Activated CD8-positive, alpha-beta memory T cell treated with anti-CD3 and anti-CD28 coated beads, Interleukin-2, amount 10 ng/mL, durations not matched to agents 7 days and 5 days (primary cell): ENCODE measurements at regions not wholly inside any gene's neighbourhood (a gene's known extent, or its start where the extent isn't known, plus 50 kb on each side); places are given as distances from the start of the nearest gene placed in this dataset.
"Not testable (repeated sequence)": the region's sequence is repeated elsewhere in the genome, so short reads cannot be mapped to it uniquely, and the experiment has no call there.

Source experiments
- ATAC-seq: fragments of 150-1000 bp; cut with Tn5 transposase; one replicate; pipeline ENCODE4 v1.10.0; 2021; ENCODE audit warnings: moderate library complexity
- CTCF ChIA-PET: fragments of 350-600 bp; sonication (Branson Sonifier 250); formaldehyde crosslinking; loops from one replicate; lab custom pipeline; 2021; ENCODE audit warnings: antibody characterized with exemption; lab: Charles Lee
- DNase-seq: peaks from one replicate; pipeline ENCODE4 v3.0.0-alpha.2; 2020
- H3K27ac Mint-ChIP-seq: one replicate; pipeline ENCODE4 v1.8.0; 2021; ENCODE audit warnings: mild to moderate bottlenecking, mixed read lengths
- H3K27me3 Mint-ChIP-seq: one replicate; pipeline ENCODE4 v1.8.0; 2021; ENCODE audit warnings: mixed read lengths
- H3K36me3 Mint-ChIP-seq: one replicate; pipeline ENCODE4 v1.8.0; 2021; ENCODE audit warnings: mild to moderate bottlenecking, mixed read lengths
- H3K4me1 Mint-ChIP-seq: one replicate; pipeline ENCODE4 v1.8.0; 2021; ENCODE audit warnings: mixed read lengths
- H3K4me3 Mint-ChIP-seq: one replicate; pipeline ENCODE4 v1.8.0; 2021; ENCODE audit warnings: mild to moderate bottlenecking, moderate library complexity, mixed read lengths
- H3K9me3 Mint-ChIP-seq: one replicate; pipeline ENCODE4 v1.8.0; 2022; ENCODE audit warnings: low read depth, mixed read lengths

DNA sequence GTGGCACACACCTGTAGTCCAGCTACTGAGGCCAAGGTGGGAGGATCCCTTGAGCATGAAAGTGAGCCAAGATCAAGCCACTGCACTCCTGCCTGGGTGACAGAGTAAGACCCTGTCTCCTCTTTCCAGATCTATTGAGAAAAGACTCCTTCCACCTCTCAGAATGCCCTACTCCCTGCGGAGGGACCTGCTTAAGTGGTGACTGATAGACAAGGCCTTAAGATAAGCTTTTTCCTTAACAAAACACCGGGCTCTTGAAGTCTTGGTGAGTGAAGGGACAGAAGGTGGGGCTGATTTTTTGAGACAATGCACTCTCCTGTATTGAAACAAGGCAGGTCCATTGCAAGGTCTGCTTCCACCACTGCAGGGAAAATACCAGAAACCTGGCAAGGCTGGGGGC is 338.4 kb upstream of the FRG2C start:
- H3K36me3 Mint-ChIP-seq = no peaks in the 10 kb centered on the region
- CTCF ChIA-PET = no interaction called here
- no peaks in the 10 kb centered on the region for H3K27me3 Mint-ChIP-seq
- no peak for DNase-seq
- H3K4me3 Mint-ChIP-seq = no peak overlapping the region
- H3K9me3 Mint-ChIP-seq = no peaks in the 10 kb centered on the region
- no peaks in the 10 kb centered on the region for H3K4me1 Mint-ChIP-seq
- no peak for ATAC-seq
- no peak overlapping the region for H3K27ac Mint-ChIP-seq

DNA sequence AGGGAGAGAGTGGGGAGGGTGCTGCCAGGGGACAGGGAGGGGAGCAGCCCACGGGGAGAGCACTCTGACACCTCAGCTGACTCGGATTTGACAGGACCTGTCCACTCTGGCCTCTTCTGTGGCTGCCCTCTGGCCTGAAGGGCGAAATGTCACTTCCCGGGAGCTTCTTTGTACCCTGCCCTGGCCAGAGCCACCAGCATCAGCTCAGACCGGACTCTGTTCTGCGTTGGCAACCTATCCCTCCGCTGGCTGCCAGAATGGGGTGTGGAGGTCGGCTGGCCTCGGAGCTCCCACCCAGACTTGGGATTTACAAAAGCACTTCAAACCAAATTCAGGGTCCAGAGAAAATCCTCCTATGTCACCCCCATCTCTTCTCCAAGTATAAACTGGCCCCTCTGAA is 336.7 kb upstream of the FRG2C start:
- Mint-ChIP-seq H3K9me3 (no peaks in the 10 kb centered on the region), H3K4me1 (no peaks in the 10 kb centered on the region), H3K27me3 (no peaks in the 10 kb centered on the region), H3K36me3 (no peaks in the 10 kb centered on the region), H3K4me3 (no peak overlapping the region), H3K27ac (no peak overlapping the region)
- no peak for DNase-seq
- no peak for ATAC-seq
- CTCF ChIA-PET = no interaction called here

DNA sequence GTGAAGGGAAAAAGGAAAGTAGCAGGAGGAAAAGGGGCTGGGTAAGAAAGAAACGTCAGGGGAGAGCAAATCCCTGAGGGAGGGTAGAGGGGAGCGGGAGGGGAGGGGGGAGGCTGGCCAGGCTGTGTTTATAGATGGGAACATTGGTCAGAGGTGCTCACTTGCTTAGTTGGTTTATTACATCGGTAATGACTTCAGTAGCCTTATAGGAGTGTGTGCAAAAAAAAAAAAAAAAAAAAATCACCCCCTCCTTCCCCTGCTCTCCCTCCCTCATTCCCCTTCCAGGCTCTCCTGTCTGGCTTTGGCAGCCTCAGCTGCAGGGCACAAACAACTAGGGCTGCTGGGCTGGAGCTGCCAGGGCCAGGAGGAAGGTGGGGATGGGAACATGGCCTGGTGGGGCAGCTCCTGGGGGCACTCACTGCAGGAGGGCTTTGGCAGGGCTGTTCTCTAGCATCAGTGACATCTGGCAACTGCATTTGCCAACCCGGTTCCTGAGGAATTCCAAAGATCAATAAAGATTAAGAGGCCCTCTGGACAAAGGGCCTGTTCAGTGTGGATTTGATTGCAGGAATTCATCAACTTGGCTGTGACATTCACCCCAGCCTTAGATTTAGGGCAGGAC is 334.5 kb upstream of the FRG2C start:
- DNase-seq = no peak
- no peaks in the 10 kb centered on the region for H3K9me3 Mint-ChIP-seq
- no peak overlapping the region for H3K27ac Mint-ChIP-seq

DNA sequence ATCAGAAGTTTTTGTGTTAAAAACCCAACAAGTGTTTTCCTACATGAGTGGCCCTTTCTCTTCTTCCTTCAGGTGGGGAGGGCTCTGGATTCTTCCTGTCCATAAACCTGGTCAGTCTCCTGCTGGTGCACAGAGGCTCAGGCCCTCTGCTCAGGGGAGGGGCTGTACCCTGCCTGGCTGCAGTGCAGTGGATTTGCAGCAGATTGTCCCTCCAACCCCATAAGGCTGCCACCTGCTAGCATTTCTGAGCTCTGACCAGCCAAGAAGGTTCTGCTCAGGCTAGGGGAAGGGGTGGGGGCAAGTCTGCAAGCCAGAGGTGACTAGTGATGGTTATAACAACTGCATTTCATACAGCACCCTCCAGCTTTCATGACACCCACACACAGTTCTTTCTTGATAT is 333.7 kb upstream of the FRG2C start:
- H3K9me3 Mint-ChIP-seq, H3K4me3 Mint-ChIP-seq, H3K27me3 Mint-ChIP-seq, H3K27ac Mint-ChIP-seq, ATAC-seq, CTCF ChIA-PET, H3K36me3 Mint-ChIP-seq, H3K4me1 Mint-ChIP-seq, DNase-seq: not testable (repeated sequence)

More for the DNA sequence above, 334.5 kb upstream of the FRG2C start:
- Mint-ChIP-seq H3K4me1 (no peaks in the 10 kb centered on the region), H3K27me3 (no peaks in the 10 kb centered on the region), H3K36me3 (no peaks in the 10 kb centered on the region), H3K4me3 (no peak overlapping the region)
- CTCF ChIA-PET = no interaction called here
- ATAC-seq = no peak

DNA sequence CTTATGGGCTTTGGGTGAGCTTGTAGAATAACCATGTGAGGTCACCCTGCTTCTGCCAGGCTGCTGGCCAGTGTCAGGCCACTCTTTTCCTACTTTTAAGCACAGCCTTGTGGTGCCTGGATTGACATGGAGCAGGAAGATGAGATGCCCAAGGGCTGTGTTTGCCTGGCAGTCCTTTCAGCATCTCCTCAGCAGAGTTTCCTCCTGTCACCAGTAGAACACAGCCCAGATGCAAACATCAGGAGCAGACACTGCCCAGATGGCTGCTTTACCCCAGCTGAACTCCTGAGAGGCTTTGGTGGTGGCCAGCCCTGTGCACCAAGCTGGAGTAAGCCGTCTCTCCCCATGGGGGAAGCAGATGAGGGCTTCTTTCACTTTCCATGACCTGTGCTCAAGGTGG is 332.0 kb upstream of the FRG2C start:
- DNase-seq, ATAC-seq, H3K27me3 Mint-ChIP-seq, H3K4me3 Mint-ChIP-seq, H3K9me3 Mint-ChIP-seq, CTCF ChIA-PET, H3K4me1 Mint-ChIP-seq, H3K27ac Mint-ChIP-seq, H3K36me3 Mint-ChIP-seq: not testable (repeated sequence)

DNA sequence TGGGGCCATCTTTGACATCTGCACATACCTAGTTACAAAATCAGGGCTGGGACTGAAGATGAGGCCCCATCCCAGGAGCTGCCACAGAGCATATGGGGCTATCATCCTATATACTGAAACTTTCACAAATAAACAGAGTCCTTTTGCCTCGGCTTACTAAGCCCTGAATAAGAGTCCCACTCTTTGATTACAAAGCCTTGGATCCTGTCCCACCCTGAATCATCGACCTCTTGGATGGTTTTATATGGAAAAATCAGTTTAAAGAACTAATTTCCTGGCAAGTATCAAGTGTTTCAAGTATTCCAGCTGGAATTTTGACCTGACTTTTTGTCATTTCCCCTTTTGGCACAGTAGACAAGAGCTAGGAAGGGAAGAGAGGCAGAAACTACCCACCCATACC is 331.3 kb upstream of the FRG2C start:
- no peak overlapping the region for H3K4me3 Mint-ChIP-seq
- H3K36me3 Mint-ChIP-seq = no peaks in the 10 kb centered on the region
- no peaks in the 10 kb centered on the region for H3K27me3 Mint-ChIP-seq
- H3K4me1 Mint-ChIP-seq = no peaks in the 10 kb centered on the region
- ATAC-seq = no peak
- no peaks in the 10 kb centered on the region for H3K9me3 Mint-ChIP-seq
- no peak overlapping the region for H3K27ac Mint-ChIP-seq
- CTCF ChIA-PET = no interaction called here
- DNase-seq = no peak

DNA sequence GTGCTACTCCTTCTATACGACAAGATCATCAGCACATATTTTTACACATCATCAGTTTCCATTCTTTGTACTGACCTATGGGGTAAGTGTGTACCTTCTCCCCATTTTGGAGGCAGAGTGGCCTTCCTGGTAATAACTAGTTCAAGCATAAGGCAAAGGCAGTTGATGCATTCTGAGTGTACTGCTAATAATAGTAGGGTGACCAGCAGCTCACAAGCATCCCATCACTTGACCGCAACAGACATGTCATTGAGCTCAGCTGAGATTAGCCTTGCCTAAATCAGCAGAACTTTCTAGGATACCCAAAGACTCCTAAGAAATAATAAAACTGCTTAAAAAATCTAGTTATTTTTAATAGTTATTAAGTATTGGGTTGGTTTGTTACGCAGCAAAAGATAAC is 329.8 kb upstream of the FRG2C start:
- Mint-ChIP-seq H3K9me3 (no peaks in the 10 kb centered on the region), H3K36me3 (no peaks in the 10 kb centered on the region), H3K4me1 (no peaks in the 10 kb centered on the region), H3K4me3 (no peak overlapping the region), H3K27ac (no peak overlapping the region), H3K27me3 (no peaks in the 10 kb centered on the region)
- CTCF ChIA-PET = no interaction called here
- ATAC-seq (no peak), DNase-seq (no peak)

DNA sequence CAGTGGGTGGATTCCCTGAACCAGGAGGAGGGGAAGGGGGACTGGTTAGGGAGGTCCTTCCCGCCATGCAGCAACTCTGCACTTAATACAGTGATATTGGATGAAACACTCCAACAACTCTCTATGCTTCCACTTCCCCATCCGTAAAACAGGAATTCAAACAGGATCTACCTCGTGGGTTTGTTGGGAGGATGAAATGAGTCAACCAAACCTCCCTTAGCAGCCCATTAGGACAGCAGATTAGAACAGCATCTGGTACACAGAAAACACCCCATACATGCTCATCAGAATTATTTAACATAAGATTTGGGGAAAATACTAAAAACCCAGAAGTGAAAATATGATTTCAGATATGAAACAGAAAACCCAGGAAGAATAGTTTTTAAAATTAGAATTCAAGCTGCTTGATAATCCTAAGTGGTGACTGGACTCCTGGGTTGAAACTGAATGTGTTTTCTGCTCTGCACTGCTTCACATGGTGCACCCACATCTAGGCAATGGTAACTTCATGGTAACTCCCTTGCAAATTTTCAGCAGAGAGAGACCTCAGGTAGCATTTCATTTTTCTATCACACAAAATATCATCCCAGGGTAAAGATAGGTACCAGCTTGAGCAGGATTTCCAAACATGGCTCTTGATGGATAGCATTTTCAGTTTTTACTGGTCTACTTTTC is 326.8 kb upstream of the FRG2C start:
- H3K9me3 Mint-ChIP-seq = no peaks in the 10 kb centered on the region
- H3K27ac Mint-ChIP-seq = no peak overlapping the region
- no peaks in the 10 kb centered on the region for H3K36me3 Mint-ChIP-seq
- H3K4me3 Mint-ChIP-seq = no peak overlapping the region
- no peak for ATAC-seq
- no peak for DNase-seq
- no peaks in the 10 kb centered on the region for H3K27me3 Mint-ChIP-seq
- no peaks in the 10 kb centered on the region for H3K4me1 Mint-ChIP-seq
- CTCF ChIA-PET = no interaction called here

DNA sequence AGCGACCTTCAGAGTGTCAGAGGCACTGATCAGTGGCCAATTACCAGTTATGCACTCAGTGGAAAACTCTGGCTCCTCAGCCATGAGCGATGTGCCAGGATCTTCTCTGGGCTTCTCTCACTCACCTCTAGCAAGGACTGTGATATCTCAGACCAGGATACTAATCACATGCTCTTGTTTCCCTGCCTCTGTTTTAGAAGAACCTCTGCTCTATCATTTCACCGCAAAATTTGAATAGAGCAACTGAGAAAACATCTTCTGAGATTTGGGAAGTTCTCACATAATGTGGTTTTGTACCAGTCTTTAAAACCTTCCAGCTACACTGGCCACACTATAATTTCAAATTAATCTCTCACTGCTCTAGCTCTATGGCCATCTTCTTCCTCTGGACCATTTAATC is 325.8 kb upstream of the FRG2C start:
- H3K9me3 Mint-ChIP-seq = no peaks in the 10 kb centered on the region
- H3K36me3 Mint-ChIP-seq = no peaks in the 10 kb centered on the region
- H3K4me3 Mint-ChIP-seq = no peak overlapping the region
- ATAC-seq (no peak), DNase-seq (no peak)
- CTCF ChIA-PET = no interaction called here
- no peak overlapping the region for H3K27ac Mint-ChIP-seq
- H3K27me3 Mint-ChIP-seq = no peaks in the 10 kb centered on the region
- H3K4me1 Mint-ChIP-seq = no peaks in the 10 kb centered on the region

DNA sequence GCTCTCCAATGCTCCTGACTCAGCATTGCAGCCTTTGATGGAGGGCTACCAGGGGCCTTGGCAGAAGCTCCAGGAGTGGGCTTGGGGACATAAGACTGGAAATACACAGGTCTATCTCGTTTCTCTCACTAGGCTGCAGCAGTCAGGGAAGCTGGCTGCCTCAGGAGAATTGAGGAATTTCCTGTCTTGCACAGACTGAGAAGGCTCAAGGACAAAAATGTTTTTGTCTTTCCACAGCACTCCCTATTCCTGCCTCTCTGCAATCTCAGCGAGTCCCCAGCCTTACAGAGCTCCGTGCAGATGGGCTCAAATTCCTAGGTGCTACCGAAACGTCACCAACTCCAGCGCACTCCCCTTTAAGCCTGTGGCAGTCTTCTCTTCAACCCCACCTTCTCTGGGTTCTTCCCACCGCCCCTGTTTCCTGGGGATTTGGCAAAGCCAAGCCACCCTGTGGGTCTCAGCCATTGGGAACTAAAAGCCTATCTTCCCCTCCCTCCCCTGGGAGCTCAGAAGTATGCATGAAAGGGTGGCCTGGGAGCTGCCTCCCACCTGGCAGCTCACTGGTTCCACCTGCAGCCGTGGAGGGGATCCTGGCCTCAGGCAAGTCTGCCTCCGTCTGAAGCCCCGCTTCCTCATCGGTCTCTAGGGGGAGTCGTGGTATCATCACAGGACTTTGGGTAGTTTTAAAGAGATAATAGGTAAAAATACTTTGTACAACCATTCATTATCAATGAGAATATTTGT is 322.6 kb upstream of the FRG2C start:
- Mint-ChIP-seq H3K4me1 (no peaks in the 10 kb centered on the region), H3K4me3 (no peak overlapping the region), H3K27me3 (no peaks in the 10 kb centered on the region), H3K36me3 (no peaks in the 10 kb centered on the region), H3K27ac (no peak overlapping the region), H3K9me3 (no peaks in the 10 kb centered on the region)
- ATAC-seq = no peak
- no peak for DNase-seq
- CTCF ChIA-PET = no interaction called here

DNA sequence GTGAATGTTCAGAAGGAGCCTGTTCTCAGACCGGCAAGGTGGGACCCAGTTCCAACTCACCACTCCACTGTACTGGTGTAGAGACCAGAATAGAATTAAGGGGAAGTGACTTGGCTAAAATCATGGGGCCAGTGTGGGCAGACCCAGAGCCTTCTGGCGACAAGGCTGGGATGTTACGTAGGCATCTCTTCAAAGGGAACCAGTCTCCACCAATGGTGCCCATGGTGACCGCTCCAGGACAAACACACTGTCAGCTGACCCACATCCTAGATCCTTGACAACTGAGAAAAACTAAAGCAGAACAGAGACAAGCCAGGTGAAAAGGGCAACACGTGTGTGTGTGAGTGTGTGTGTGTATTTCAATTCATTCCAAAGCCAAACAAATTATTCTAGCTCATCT is 321.7 kb upstream of the FRG2C start:
- DNase-seq = no peak
- CTCF ChIA-PET = no interaction called here
- Mint-ChIP-seq H3K27me3 (no peaks in the 10 kb centered on the region), H3K4me3 (no peak overlapping the region), H3K4me1 (no peaks in the 10 kb centered on the region), H3K27ac (no peak overlapping the region), H3K36me3 (no peaks in the 10 kb centered on the region), H3K9me3 (no peaks in the 10 kb centered on the region)
- ATAC-seq = no peak

DNA sequence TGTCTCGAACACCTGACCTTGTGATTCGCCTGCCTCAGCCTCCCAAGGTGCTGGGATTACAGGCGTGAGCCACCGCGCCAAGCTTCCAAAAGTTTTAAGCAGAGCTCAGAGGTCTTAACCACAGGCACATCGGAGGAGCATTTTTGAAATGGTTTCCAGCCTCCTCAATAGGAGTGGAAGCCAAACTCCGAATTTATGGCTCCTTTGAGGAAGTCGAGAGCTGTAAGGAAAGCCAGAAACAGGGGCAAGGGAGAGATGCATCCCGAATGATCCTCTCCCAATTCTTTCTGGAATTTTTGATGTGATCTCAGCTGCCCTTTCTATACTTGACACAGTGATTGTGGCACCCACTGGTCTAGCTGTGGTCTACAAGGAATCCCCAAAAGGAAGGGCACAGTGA is 313.6 kb upstream of the FRG2C start:
- ATAC-seq, H3K27ac Mint-ChIP-seq, H3K9me3 Mint-ChIP-seq, DNase-seq, CTCF ChIA-PET, H3K27me3 Mint-ChIP-seq, H3K4me1 Mint-ChIP-seq, H3K36me3 Mint-ChIP-seq, H3K4me3 Mint-ChIP-seq: not testable (repeated sequence)

DNA sequence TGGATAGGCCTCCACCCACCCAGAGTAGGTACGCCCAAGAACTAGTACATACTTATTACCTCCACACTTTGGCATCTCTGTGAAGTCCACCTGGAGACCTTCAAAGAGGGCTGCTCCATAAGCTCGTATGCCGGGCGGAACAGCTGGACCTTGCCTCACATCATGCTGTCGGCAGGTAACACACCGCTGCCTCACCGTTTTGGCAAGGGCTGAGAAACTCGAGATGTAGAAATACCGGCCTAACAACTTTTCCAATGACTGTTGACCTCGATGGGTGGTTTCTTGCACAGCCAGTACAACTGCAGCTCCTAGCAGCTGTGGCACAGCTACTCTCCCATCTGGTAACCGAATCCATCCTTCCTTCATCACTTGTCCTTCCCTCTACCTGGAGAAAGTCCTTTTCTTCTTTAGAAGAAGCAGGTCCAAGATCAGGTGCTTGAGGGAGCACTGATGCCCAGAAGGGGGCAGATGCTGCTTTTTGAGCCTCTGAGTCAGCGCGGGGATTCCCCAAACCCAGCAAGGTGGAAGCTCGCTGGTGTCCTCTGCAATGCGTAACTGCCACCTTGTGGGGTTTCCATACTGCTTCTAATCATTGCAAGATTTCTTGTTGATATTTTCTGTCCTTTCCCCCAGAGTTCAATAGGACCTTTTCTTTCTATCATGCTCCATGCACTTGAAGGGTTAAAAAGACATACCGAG is 301.9 kb upstream of the FRG2C start:
- ATAC-seq, H3K4me3 Mint-ChIP-seq, H3K27me3 Mint-ChIP-seq, CTCF ChIA-PET, H3K9me3 Mint-ChIP-seq, H3K4me1 Mint-ChIP-seq, H3K27ac Mint-ChIP-seq, H3K36me3 Mint-ChIP-seq: not testable (repeated sequence)
- peak; percentile 65 for DNase-seq

DNA sequence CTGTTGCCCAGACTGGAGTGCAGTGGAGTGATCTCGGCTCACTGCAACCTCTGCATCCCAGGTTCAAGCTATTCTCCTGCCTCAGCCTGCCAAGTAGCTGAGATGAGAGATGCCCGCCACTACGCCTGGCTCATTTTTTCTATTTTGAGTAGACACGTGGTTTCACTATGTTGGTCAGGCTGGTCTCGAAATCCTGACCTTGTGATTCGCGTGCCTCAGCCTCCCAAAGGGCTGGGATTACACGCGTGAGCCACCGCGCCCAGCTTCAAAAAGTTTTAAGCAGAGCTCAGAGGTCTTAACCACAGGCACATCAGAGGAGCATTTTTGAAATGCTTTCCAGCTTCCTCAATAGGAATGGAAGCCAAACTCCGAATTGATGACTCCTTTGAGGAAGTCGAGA is 291.2 kb upstream of the FRG2C start:
- H3K36me3 Mint-ChIP-seq, H3K27me3 Mint-ChIP-seq, H3K27ac Mint-ChIP-seq, DNase-seq, H3K4me1 Mint-ChIP-seq, ATAC-seq, CTCF ChIA-PET, H3K9me3 Mint-ChIP-seq: not testable (repeated sequence)
- peak overlapping the region; percentile 11 for H3K4me3 Mint-ChIP-seq
